MM.1S (cell line): ENCODE measurements at regions not wholly inside any gene's neighbourhood (a gene's known extent, or its start where the extent isn't known, plus 50 kb on each side); places are given as distances from the start of the nearest gene placed in this dataset.

Source experiments
- DNase-seq: peaks from one replicate; pipeline ENCODE4 v3.0.0-alpha.2; 2015
- H2AFZ ChIP-seq: fragments of 300-600 bp; sonication (generic); 2 replicates; pipeline ENCODE4 v1.6.0; 2016; ENCODE audit warnings: antibody characterized with exemption, low read length
- H3F3A ChIP-seq: fragments of 300-600 bp; sonication (generic); 2 replicates; pipeline ENCODE4 v1.6.1; 2016; ENCODE audit warnings: mild to moderate bottlenecking, antibody characterized with exemption, low read length, moderate library complexity, mixed read lengths; ENCODE audit not compliant: insufficient read depth
- H3K27ac ChIP-seq: fragments of 300-600 bp; sonication (generic); 2 replicates; pipeline ENCODE4 v1.5.1; 2016; ENCODE audit warnings: mild to moderate bottlenecking, low read length
- H3K27me3 ChIP-seq: fragments of 300-600 bp; sonication (generic); replicated peaks from 2 replicates; pipeline ENCODE4 v1.6.0; 2016; ENCODE audit warnings: low read length; ENCODE audit not compliant: insufficient read depth
- H3K36me3 ChIP-seq: fragments of 300-600 bp; sonication (generic); replicated peaks from 2 replicates; pipeline ENCODE4 v1.6.1; 2016; ENCODE audit warnings: mild to moderate bottlenecking, low read length, mixed read lengths; ENCODE audit not compliant: insufficient read depth
- H3K4me1 ChIP-seq: fragments of 300-600 bp; sonication (generic); 2 replicates; pipeline ENCODE4 v1.6.1; 2016; ENCODE audit warnings: low read length, mixed read lengths
- H3K4me2 ChIP-seq: fragments of 300-600 bp; sonication (generic); 2 replicates; pipeline ENCODE4 v1.6.0; 2016; ENCODE audit warnings: low read depth, low read length
- H3K4me3 ChIP-seq: fragments of 300-600 bp; sonication (generic); 2 replicates; pipeline ENCODE4 v1.5.1; 2016; ENCODE audit warnings: low read length, mixed read lengths
- H3K79me2 ChIP-seq: fragments of 300-600 bp; sonication (generic); 2 replicates; pipeline ENCODE4 v1.6.1; 2016; ENCODE audit warnings: mixed run types, low read length, mixed read lengths
- H3K9ac ChIP-seq: fragments of 300-600 bp; sonication (generic); 2 replicates; pipeline ENCODE4 v1.6.1; 2016; ENCODE audit warnings: low read length, mixed read lengths
- H3K9me2 ChIP-seq: fragments of 300-600 bp; sonication (generic); replicated peaks from 2 replicates; pipeline ENCODE4 v1.6.1; 2016; ENCODE audit warnings: mild to moderate bottlenecking, low read length, mixed read lengths; ENCODE audit not compliant: insufficient read depth
- H3K9me3 ChIP-seq: fragments of 300-600 bp; sonication (generic); replicated peaks from 2 replicates; pipeline ENCODE4 v1.6.1; 2016; ENCODE audit warnings: mild to moderate bottlenecking, low read length, mixed read lengths; ENCODE audit not compliant: insufficient read depth
- H4K20me1 ChIP-seq: fragments of 300-600 bp; sonication (generic); 2 replicates; pipeline ENCODE4 v1.6.1; 2016; ENCODE audit warnings: mild to moderate bottlenecking, low read length, moderate library complexity, mixed read lengths; ENCODE audit not compliant: insufficient read depth
- CTCF ChIP-seq: fragments of 300-600 bp; sonication (generic); IDR thresholded peaks from 2 replicates; pipeline ENCODE4 v1.5.1; 2016; ENCODE audit warnings: antibody characterized with exemption, low read length, mixed read lengths
- EZH2 ChIP-seq: fragments of 300-600 bp; sonication (generic); optimal IDR thresholded peaks from 2 replicates; pipeline ENCODE3; 2017; ENCODE audit warnings: low read depth, mild to moderate bottlenecking, antibody characterized with exemption, low read length, mixed read lengths
- EZH2phosphoT487 ChIP-seq: fragments of 300-600 bp; sonication (generic); IDR thresholded peaks from 2 replicates; pipeline ENCODE4 v1.6.1; 2018; ENCODE audit warnings: antibody characterized with exemption, low read length

GRCh38 chr18:37854396-37854795 is 288.8 kb upstream of the CELF4 start:
- Histone ChIP-seq H3K4me1 (no peaks in the 10 kb centered on the region), H3F3A (no peaks in the 10 kb centered on the region), H3K36me3 (no peaks in the 10 kb centered on the region), H3K79me2 (no peaks in the 10 kb centered on the region), H3K27me3 (no peaks in the 10 kb centered on the region), H3K4me2 (no peak overlapping the region), H3K4me3 (no peak overlapping the region), H3K9me2 (no peaks in the 10 kb centered on the region), H3K27ac (no peak overlapping the region), H4K20me1 (no peaks in the 10 kb centered on the region), H3K9me3 (no peaks in the 10 kb centered on the region), H3K9ac (no peak overlapping the region), H2AFZ (no peak overlapping the region)
- TF ChIP-seq EZH2phosphoT487 (no peak), EZH2 (no peak), CTCF (no peak)
- DNase-seq: no peak

DNA sequence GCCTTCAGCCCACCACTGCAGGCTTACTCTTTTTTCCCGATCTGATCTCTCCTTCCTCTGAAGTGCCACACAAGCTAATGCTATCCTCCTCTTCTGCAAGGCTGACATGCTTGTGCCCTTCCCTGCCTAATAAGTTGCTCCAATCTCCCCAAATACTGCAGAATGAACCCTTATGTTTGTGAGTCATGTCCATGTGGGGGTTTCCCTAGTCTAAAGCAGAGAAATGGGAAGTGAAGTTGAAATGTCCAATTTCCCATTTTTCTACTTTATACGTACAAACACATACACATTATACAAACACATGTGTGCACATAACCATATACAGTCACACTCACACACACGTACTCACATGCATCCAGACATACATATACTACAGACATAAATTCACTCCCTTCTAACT is 288.1 kb upstream of the CELF4 start:
- DNase-seq: no peak

GRCh38 chr18:37852464-37852863 is 286.9 kb upstream of the CELF4 start:
- no peak overlapping the region for H3K9ac ChIP-seq
- no peak overlapping the region for H2AFZ ChIP-seq
- H3K4me3 ChIP-seq: no peak overlapping the region
- no peak overlapping the region for H3K4me2 ChIP-seq
- no peaks in the 10 kb centered on the region for H3K9me2 ChIP-seq
- no peaks in the 10 kb centered on the region for H4K20me1 ChIP-seq
- H3F3A ChIP-seq: no peaks in the 10 kb centered on the region
- no peak for DNase-seq
- TF ChIP-seq EZH2: no peak
- H3K79me2 ChIP-seq: no peaks in the 10 kb centered on the region
- H3K36me3 ChIP-seq: no peaks in the 10 kb centered on the region
- H3K27ac ChIP-seq: no peak overlapping the region
- no peaks in the 10 kb centered on the region for H3K4me1 ChIP-seq
- no peaks in the 10 kb centered on the region for H3K9me3 ChIP-seq
- no peaks in the 10 kb centered on the region for H3K27me3 ChIP-seq

More for the DNA sequence above, 288.1 kb upstream of the CELF4 start:
- Histone ChIP-seq H2AFZ (no peak overlapping the region), H3K36me3 (no peaks in the 10 kb centered on the region), H3K4me3 (no peak overlapping the region), H3K9me3 (no peaks in the 10 kb centered on the region), H4K20me1 (no peaks in the 10 kb centered on the region), H3K27me3 (no peaks in the 10 kb centered on the region), H3K9ac (no peak overlapping the region), H3K9me2 (no peaks in the 10 kb centered on the region), H3K4me2 (no peak overlapping the region), H3K4me1 (no peaks in the 10 kb centered on the region), H3K79me2 (no peaks in the 10 kb centered on the region), H3K27ac (no peak overlapping the region), H3F3A (no peaks in the 10 kb centered on the region)
- TF ChIP-seq EZH2 (no peak), CTCF (no peak), EZH2phosphoT487 (no peak)

DNA sequence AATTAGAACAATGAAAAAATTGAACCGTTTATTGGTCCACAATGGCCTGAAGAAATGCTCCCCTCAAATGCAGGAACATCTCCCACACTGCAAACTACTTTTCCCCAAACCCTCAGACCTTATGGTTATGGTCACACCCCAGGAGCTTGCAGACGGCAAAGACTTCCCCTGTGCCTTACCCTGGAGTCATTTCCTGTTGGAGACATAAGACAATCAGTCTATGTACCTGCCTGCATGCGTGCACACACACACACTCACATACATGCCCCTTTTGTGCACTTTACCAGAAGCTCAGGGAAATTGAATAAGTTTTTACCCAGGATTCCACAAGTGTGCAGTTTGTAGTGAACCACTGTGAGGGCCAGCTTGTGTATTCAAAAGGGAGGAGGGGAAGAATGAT is 281.9 kb upstream of the CELF4 start:
- Histone ChIP-seq H3K79me2 (no peaks in the 10 kb centered on the region), H3K27me3 (no peaks in the 10 kb centered on the region), H3K9me3 (no peaks in the 10 kb centered on the region), H3F3A (no peaks in the 10 kb centered on the region), H3K9me2 (no peaks in the 10 kb centered on the region), H3K4me3 (no peak overlapping the region), H3K27ac (no peak overlapping the region), H3K4me1 (no peaks in the 10 kb centered on the region), H3K9ac (no peak overlapping the region), H4K20me1 (no peaks in the 10 kb centered on the region), H3K4me2 (no peak overlapping the region), H3K36me3 (no peaks in the 10 kb centered on the region), H2AFZ (no peak overlapping the region)
- TF ChIP-seq CTCF: no peak
- TF ChIP-seq EZH2phosphoT487: no peak
- no peak for TF ChIP-seq EZH2
- no peak for DNase-seq
